Lower leg skin (tissue), 3 donors: ENCODE measurements at regions not wholly inside any gene's neighbourhood (a gene's known extent, or its start where the extent isn't known, plus 50 kb on each side); places are given as distances from the start of the nearest gene placed in this dataset.

Experiments used
- CTCF ChIP-seq, 3 donors: fragments of 450-650 bp; IDR thresholded peaks; one replicate each; pipeline ENCODE4 v1.5.1; 2016; ENCODE audit warnings: antibody characterized with exemption in 3 of 3, mild to moderate bottlenecking in 3 of 3, moderate library complexity in 2 of 3
- POLR2A ChIP-seq, 2 donors: fragments of 450-650 bp; IDR thresholded peaks; one replicate each; pipeline ENCODE4 v1.6.1; 2016 to 2017; ENCODE audit warnings: antibody characterized with exemption in 2 of 2, mild to moderate bottlenecking in 1 of 2, moderate library complexity in 1 of 2

DNA sequence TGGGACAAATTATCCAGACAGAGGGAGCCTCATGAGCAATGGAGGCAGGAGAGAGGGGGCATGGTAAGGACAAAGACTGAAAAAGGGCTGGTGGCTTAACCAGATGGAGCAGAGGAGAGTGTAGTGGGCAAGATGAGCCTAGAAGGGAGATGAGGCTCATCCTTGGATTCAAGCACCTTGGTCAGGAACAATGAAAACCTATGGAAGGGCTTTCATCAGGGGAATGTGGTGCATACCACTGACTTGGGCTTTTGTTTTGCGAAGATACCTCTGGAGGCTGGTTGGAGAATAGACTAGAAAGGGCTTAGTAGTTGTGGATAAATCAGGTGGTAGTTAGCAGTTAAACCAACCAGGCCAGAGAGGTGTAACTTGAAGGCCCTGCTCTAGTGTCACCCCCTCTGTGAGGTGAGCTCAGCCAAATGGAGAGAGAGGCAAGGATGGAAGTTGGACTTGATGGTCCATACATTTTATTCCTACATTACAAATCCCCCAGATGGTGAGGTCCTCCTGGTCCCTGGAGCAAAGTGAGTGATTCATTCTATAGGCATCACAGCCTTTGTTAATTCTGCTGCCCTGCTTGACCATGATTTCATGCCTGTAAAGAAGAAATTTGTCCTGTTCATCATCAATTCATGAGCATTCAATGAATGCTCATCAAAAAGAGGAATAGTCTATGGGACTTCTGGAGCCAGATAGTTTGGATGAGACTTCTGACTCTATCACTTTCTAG lies 264.8 kb upstream of the IGFBP7 start:
- TF ChIP-seq CTCF (IDR thresholded peaks at IDR 0.05) (no peak), POLR2A (IDR thresholded peaks at IDR 0.05) (no peak)
